Thymus (tissue), 11 donors: ENCODE measurements at regions not wholly inside any gene's neighbourhood (a gene's known extent, or its start where the extent isn't known, plus 50 kb on each side); places are given as distances from the start of the nearest gene placed in this dataset.

ENCODE experiments used
- DNase-seq, 9 donors: peaks; one replicate each; pipeline ENCODE4 v3.0.0-alpha.2; 2013; ENCODE audit warnings: low spot score in 9 of 9, low read depth in 6 of 9, missing footprints in 1 of 9
- H3K27ac ChIP-seq, 2 donors: one replicate each; pipeline ENCODE4 v1.5.1; 2013; ENCODE audit warnings: control low read depth in 1 of 2, low read depth in 1 of 2, low read length in 1 of 2, mild to moderate bottlenecking in 1 of 2, moderate library complexity in 1 of 2
- H3K27me3 ChIP-seq, 2 donors: one replicate each; pipeline ENCODE4 v1.5.1; 2013; ENCODE audit warnings: low read length in 1 of 2; ENCODE audit not compliant: control insufficient read depth in 2 of 2, insufficient read depth in 1 of 2
- H3K36me3 ChIP-seq, 2 donors: one replicate each; pipeline ENCODE4 v1.5.1; 2013; ENCODE audit warnings: low read length in 1 of 2, mild to moderate bottlenecking in 1 of 2, moderate library complexity in 1 of 2; ENCODE audit not compliant: control insufficient read depth in 2 of 2, insufficient read depth in 2 of 2
- H3K4me1 ChIP-seq, 2 donors: one replicate each; pipeline ENCODE4 v1.5.1; 2013; ENCODE audit warnings: low read length in 2 of 2; ENCODE audit not compliant: control insufficient read depth in 2 of 2, insufficient read depth in 2 of 2
- H3K4me3 ChIP-seq, 2 donors: one replicate each; pipeline ENCODE4 v1.5.1; 2013; ENCODE audit warnings: low read length in 2 of 2, control low read depth in 1 of 2, mild to moderate bottlenecking in 1 of 2
- H3K9me3 ChIP-seq, 2 donors: one replicate each; pipeline ENCODE4 v1.5.1; 2013; ENCODE audit warnings: low read length in 1 of 2, mild to moderate bottlenecking in 1 of 2; ENCODE audit not compliant: control insufficient read depth in 2 of 2, insufficient read depth in 1 of 2
- WGBS: extraction: QIAGEN DNeasy Blood & Tissue Kit; methylation state at CpG from one replicate; pipeline ENCODE4 v1.1.7; 2013; 5-methylcytosine and 5-hydroxymethylcytosine counted together
- donor health status: healthy.

GRCh38 chr6:86825436-86825835, 111.9 kb upstream of the HTR1E start:
- H3K4me3 ChIP-seq: no peak overlapping the region
- H3K9me3 ChIP-seq: no peaks in the 10 kb centered on the region
- H3K27ac ChIP-seq: no peak overlapping the region
- no peaks in the 10 kb centered on the region for H3K27me3 ChIP-seq
- no peaks in the 10 kb centered on the region for H3K36me3 ChIP-seq
- H3K4me1 ChIP-seq: no peaks in the 10 kb centered on the region
- no peak for DNase-seq
- 84% methylated on average over 3 of the region's 3 CpGs for WGBS

- Histone ChIP-seq H3K36me3 (no peaks in the 10 kb centered on the region), H3K27me3 (no peaks in the 10 kb centered on the region), H3K9me3 (no peaks in the 10 kb centered on the region), H3K4me3 (no peak overlapping the region), H3K4me1 (no peaks in the 10 kb centered on the region), H3K27ac (no peak overlapping the region)
- no peak for DNase-seq
These were observed 114.6 kb upstream of the HTR1E start for GRCh38 chr6:86822747-86823146.

- H3K27me3 ChIP-seq: no peaks in the 10 kb centered on the region
- no peak overlapping the region for H3K4me3 ChIP-seq
- no peaks in the 10 kb centered on the region for H3K36me3 ChIP-seq
- peaks cover 0 to 2% of the 10 kb centered on the region in 2 donors for H3K9me3 ChIP-seq
- no peaks in the 10 kb centered on the region for H3K4me1 ChIP-seq
- WGBS: 25% methylated on average over 1 of the region's 1 CpG
- no peak overlapping the region for H3K27ac ChIP-seq
- DNase-seq: no peak
These were observed 116.6 kb upstream of the HTR1E start for GRCh38 chr6:86820750-86821149.

- no peaks in the 10 kb centered on the region for H3K9me3 ChIP-seq
- no peaks in the 10 kb centered on the region for H3K27me3 ChIP-seq
- no peaks in the 10 kb centered on the region for H3K36me3 ChIP-seq
- no peak for DNase-seq
- 79% methylated on average over 1 of the region's 1 CpG for WGBS
- no peak overlapping the region for H3K27ac ChIP-seq
- H3K4me3 ChIP-seq: no peak overlapping the region
- no peaks in the 10 kb centered on the region for H3K4me1 ChIP-seq
These were observed 143.7 kb upstream of the HTR1E start for GRCh38 chr6:86793649-86794048.

- no peaks in the 10 kb centered on the region for H3K9me3 ChIP-seq
- H3K4me3 ChIP-seq: no peak overlapping the region
- H3K4me1 ChIP-seq: no peaks in the 10 kb centered on the region
- no peaks in the 10 kb centered on the region for H3K36me3 ChIP-seq
- WGBS: 97% methylated on average over 1 of the region's 1 CpG
- no peak for DNase-seq
- H3K27ac ChIP-seq: no peak overlapping the region
- no peaks in the 10 kb centered on the region for H3K27me3 ChIP-seq
These were observed 145.9 kb upstream of the HTR1E start for GRCh38 chr6:86791476-86791875.

GRCh38 chr6:86789779-86790411, 147.4 kb upstream of the HTR1E start:
- no peaks in the 10 kb centered on the region for H3K9me3 ChIP-seq
- 74% methylated on average over 2 of the region's 2 CpGs for WGBS
- no peak for DNase-seq
- no peak overlapping the region for H3K27ac ChIP-seq
- no peak overlapping the region for H3K4me3 ChIP-seq
- no peaks in the 10 kb centered on the region for H3K27me3 ChIP-seq
- no peaks in the 10 kb centered on the region for H3K36me3 ChIP-seq
- H3K4me1 ChIP-seq: no peaks in the 10 kb centered on the region

- Histone ChIP-seq H3K9me3 (no peaks in the 10 kb centered on the region), H3K27me3 (no peaks in the 10 kb centered on the region), H3K27ac (no peak overlapping the region), H3K4me1 (no peaks in the 10 kb centered on the region), H3K36me3 (no peaks in the 10 kb centered on the region), H3K4me3 (no peak overlapping the region)
- no peak for DNase-seq
These were observed 155.0 kb upstream of the HTR1E start for GRCh38 chr6:86782328-86782727.

- WGBS: 91% methylated on average over 2 of the region's 2 CpGs
- H3K36me3 ChIP-seq: no peaks in the 10 kb centered on the region
These were observed 156.4 kb upstream of the HTR1E start for GRCh38 chr6:86780923-86781322.

GRCh38 chr6:86775893-86776292, 161.4 kb upstream of the HTR1E start:
- H3K4me3 ChIP-seq: no peak overlapping the region
- H3K9me3 ChIP-seq: no peaks in the 10 kb centered on the region
- no peaks in the 10 kb centered on the region for H3K36me3 ChIP-seq
- H3K27ac ChIP-seq: no peak overlapping the region
- H3K4me1 ChIP-seq: no peaks in the 10 kb centered on the region
- H3K27me3 ChIP-seq: no peaks in the 10 kb centered on the region
- DNase-seq: no peak

More at GRCh38 chr6:86780923-86781322, 156.4 kb upstream of the HTR1E start:
- H3K4me3 ChIP-seq: no peak overlapping the region
- no peaks in the 10 kb centered on the region for H3K4me1 ChIP-seq
- no peak overlapping the region for H3K27ac ChIP-seq
- DNase-seq: no peak
- no peaks in the 10 kb centered on the region for H3K27me3 ChIP-seq
- H3K9me3 ChIP-seq: no peaks in the 10 kb centered on the region

- 94% methylated on average over 1 of the region's 1 CpG for WGBS
- H3K9me3 ChIP-seq: peaks cover 0 to under 1% of the 10 kb centered on the region in 2 donors
These were observed 172.1 kb upstream of the HTR1E start for GRCh38 chr6:86765211-86765610.

More at GRCh38 chr6:86765211-86765610, 172.1 kb upstream of the HTR1E start:
- no peaks in the 10 kb centered on the region for H3K4me1 ChIP-seq
- DNase-seq: no peak
- no peaks in the 10 kb centered on the region for H3K36me3 ChIP-seq
- H3K4me3 ChIP-seq: no peak overlapping the region
- no peak overlapping the region for H3K27ac ChIP-seq
- H3K27me3 ChIP-seq: no peaks in the 10 kb centered on the region
